Activated CD4-positive, alpha-beta memory T cell treated with anti-CD3 and anti-CD28 coated beads for 36 hours (primary cell): ENCODE measurements at regions not wholly inside any gene's neighbourhood (a gene's known extent, or its start where the extent isn't known, plus 50 kb on each side); places are given as distances from the start of the nearest gene placed in this dataset.

Experiments
- CTCF ChIA-PET: fragments of 350-600 bp; sonication (Branson Sonifier 250); formaldehyde crosslinking; loops from one replicate; lab custom pipeline; 2021; ENCODE audit warnings: antibody characterized with exemption, inconsistent platforms; lab: Charles Lee
- POLR2A ChIA-PET: fragments of 350-600 bp; sonication (Branson Sonifier 250); formaldehyde crosslinking; loops from one replicate; lab custom pipeline; 2021; ENCODE audit warnings: antibody characterized with exemption; lab: Charles Lee
- DNase-seq: peaks from one replicate; pipeline ENCODE4 v3.0.0-alpha.2; 2020
- H3K27ac Mint-ChIP-seq: one replicate; pipeline ENCODE4 v1.8.0; 2021; ENCODE audit warnings: mixed read lengths
- H3K27me3 Mint-ChIP-seq: one replicate; pipeline ENCODE4 v1.8.0; 2021; ENCODE audit warnings: mixed read lengths
- H3K36me3 Mint-ChIP-seq: one replicate; pipeline ENCODE4 v1.8.0; 2021; ENCODE audit warnings: mixed read lengths
- H3K4me1 Mint-ChIP-seq: one replicate; pipeline ENCODE4 v1.8.0; 2021; ENCODE audit warnings: low read depth, mixed read lengths
- H3K4me3 Mint-ChIP-seq: one replicate; pipeline ENCODE4 v1.8.0; 2021; ENCODE audit warnings: mild to moderate bottlenecking, mixed read lengths
- H3K9me3 Mint-ChIP-seq: one replicate; pipeline ENCODE4 v1.8.0; 2021; ENCODE audit warnings: mixed read lengths
- intact Hi-C: fragments of 100-400 bp; cut with micrococcal nuclease; formaldehyde crosslinking; loops from one replicate; pipeline ENCODE4 v1.15.1; 2023

DNA sequence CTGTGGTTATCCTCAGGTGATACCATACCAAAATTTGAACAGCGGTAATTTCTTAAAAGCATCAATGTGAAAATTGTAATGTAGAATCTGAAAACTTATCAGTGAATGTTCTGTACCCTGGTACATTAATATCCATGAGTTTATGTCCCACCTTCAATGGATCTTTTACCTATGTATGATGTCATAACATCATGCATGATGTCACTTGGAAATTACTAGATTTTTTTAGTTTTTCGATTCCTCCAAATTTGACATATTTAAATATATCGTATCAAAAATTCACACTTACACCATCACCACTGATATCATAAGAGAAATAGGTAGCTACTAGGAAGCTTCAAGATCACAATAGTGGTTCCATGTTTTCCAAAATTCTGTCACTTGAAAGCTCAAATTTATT is 95.0 kb upstream of the AKR1E2 start:
- H3K36me3 Mint-ChIP-seq = no peaks in the 10 kb centered on the region
- no peaks in the 10 kb centered on the region for H3K9me3 Mint-ChIP-seq
- peaks cover 6% of the 10 kb centered on the region for H3K4me1 Mint-ChIP-seq
- H3K27ac Mint-ChIP-seq = no peak overlapping the region
- H3K4me3 Mint-ChIP-seq = no peak overlapping the region
- ChIA-PET POLR2A (interaction anchor here (0.7 kb wide), 1 partner anchor 605 kb away, joined by 7 read pairs; no protein-coding TSS in a partner anchor), CTCF (interaction anchor here (0.7 kb wide), 1 partner anchor 37 kb away, joined by 3 read pairs; no protein-coding TSS in a partner anchor)
- intact Hi-C loops = no loop called here
- DNase-seq = no peak
- peaks cover 14% of the 10 kb centered on the region for H3K27me3 Mint-ChIP-seq

DNA sequence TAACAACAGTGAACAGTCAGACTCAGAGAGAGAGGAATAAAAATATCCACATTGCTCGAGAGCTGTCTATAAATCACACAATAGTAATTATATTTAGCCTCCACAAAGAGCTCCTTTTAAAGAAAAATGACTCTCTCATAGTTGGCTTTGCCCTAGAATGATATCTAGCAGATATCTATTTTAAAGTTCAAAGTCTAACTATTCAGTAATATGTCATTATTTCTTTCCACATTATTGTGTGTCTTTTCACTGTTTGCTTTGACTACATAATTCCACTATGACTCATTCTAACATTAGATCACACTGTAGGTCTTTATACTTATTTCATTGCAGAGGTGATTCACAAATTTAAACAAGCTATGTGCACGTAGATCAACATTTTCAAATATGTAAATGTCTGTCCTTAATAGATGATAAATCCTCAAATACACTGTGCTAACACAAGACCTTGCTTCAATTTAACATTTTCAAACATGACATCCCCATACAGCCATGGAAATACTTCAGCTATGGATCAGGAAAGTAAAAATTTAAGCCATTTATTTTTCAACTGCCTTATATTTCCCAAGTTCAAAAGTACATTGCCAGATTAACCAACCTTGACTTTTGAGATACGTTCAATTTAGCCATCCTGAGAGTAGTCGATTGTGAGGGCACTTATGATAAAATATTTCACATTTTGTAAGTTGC is 99.9 kb upstream of the AKR1E2 start:
- POLR2A ChIA-PET = interaction anchor here (1.1 kb wide), 1 partner anchor 50 kb away, joined by 3 read pairs; no protein-coding TSS in a partner anchor
- Mint-ChIP-seq H3K27ac (no peak overlapping the region), H3K4me3 (no peak overlapping the region), H3K9me3 (no peaks in the 10 kb centered on the region), H3K27me3 (peaks cover 8% of the 10 kb centered on the region), H3K36me3 (no peaks in the 10 kb centered on the region), H3K4me1 (peaks cover 9% of the 10 kb centered on the region)
- no peak for DNase-seq
- CTCF ChIA-PET = no interaction called here
- intact Hi-C loops = loop anchor here (1.0 kb wide), 1 partner anchor 50 kb away; no protein-coding TSS in a partner anchor

DNA sequence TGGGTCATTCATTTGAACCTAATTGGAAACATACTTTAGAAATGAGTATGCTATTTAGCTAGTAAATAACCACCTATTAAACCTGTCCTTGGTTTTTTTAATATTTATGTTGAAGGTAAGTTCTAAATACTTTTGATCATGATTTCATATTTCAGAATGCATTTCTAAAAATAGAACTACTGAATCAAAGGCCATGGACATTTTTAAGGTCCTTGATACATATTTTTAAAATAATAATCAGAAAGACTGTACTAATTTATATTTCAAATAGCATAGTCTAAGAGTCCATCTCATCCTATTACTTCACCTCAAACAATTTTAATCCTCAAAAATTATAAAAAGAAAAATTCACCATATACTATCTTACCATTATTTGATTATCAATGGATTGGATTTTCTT is 102.1 kb upstream of the AKR1E2 start:
- CTCF ChIA-PET = no interaction called here
- intact Hi-C loops = no loop called here
- POLR2A ChIA-PET = no interaction called here
- Mint-ChIP-seq H3K4me1 (peaks cover 9% of the 10 kb centered on the region), H3K27ac (no peak overlapping the region), H3K9me3 (no peaks in the 10 kb centered on the region), H3K27me3 (peaks cover 9% of the 10 kb centered on the region), H3K36me3 (no peaks in the 10 kb centered on the region), H3K4me3 (no peak overlapping the region)
- DNase-seq = no peak

DNA sequence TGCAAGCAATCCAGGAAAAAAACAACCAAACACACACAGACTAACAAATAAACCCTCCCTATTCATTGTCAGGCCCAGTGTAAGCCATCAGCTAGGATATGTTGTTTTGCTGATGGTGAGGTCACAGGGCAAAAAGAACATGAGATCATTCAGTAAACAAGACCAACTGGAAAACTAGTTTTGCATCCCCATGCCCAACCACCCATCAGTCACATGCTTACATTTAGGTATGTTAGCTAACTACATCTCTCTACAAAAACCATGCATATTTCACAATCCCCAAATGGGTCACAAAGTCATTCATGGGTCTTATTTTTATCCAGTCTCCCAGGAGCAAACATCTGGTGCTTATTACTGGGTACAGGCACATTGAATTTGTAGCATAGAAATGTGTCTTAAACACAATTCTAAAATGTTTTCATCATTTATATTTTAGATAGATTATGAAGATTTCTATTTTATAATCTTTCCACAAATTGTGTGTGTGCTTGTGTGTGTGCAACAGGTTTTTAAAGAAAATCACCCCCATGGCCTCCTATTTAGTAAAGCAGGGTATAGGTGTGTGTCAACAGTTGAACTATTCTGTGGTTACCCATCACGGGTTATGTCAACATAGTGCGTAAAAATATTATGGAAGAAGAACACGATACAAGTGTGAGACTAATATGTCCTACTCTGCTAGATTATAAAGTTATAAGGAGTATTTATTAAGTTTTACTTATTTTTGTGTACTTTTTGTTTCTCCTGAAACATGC is 103.8 kb upstream of the AKR1E2 start:
- intact Hi-C loops = no loop called here
- Mint-ChIP-seq H3K9me3 (no peaks in the 10 kb centered on the region), H3K27ac (no peak overlapping the region), H3K4me3 (no peak overlapping the region), H3K4me1 (peaks cover 6% of the 10 kb centered on the region), H3K36me3 (no peaks in the 10 kb centered on the region), H3K27me3 (peaks cover 7% of the 10 kb centered on the region)
- POLR2A ChIA-PET = no interaction called here
- no peak for DNase-seq
- CTCF ChIA-PET = interaction anchor here (0.6 kb wide), 1 partner anchor 29 kb away, joined by 3 read pairs; no protein-coding TSS in a partner anchor

DNA sequence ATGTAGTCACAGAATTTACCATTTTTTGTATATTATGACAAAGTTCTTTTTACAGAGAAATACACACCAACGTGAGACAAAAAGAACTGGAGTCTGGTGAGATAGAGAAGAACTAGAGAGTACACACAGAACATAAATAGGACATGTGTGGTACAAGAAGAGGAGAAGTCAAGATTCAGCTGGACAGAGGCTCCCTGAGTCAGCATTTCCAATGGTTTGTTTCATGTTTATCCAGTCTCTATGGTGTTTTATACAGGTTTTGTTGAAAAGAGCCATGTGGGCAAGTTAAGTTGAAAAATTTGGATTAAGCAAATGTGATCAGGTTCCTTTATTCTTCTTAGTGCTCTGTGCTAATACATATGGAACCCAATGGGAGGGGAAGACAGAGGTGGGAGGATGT is 105.5 kb upstream of the AKR1E2 start:
- Mint-ChIP-seq H3K4me1 (no peaks in the 10 kb centered on the region), H3K36me3 (no peaks in the 10 kb centered on the region)
- POLR2A ChIA-PET = no interaction called here

GRCh38 chr10:4719671-4720070 is 106.3 kb upstream of the AKR1E2 start:
- Mint-ChIP-seq H3K4me3 (no peak overlapping the region), H3K27me3 (peaks cover 14% of the 10 kb centered on the region), H3K27ac (no peak overlapping the region), H3K4me1 (no peaks in the 10 kb centered on the region), H3K9me3 (no peaks in the 10 kb centered on the region), H3K36me3 (no peaks in the 10 kb centered on the region)
- CTCF ChIA-PET = no interaction called here
- intact Hi-C loops = no loop called here
- POLR2A ChIA-PET = no interaction called here
- DNase-seq = no peak

More for the DNA sequence above, 105.5 kb upstream of the AKR1E2 start:
- CTCF ChIA-PET = no interaction called here
- H3K4me3 Mint-ChIP-seq = no peak overlapping the region
- H3K9me3 Mint-ChIP-seq = no peaks in the 10 kb centered on the region
- intact Hi-C loops = no loop called here
- peaks cover 9% of the 10 kb centered on the region for H3K27me3 Mint-ChIP-seq
- DNase-seq = no peak
- H3K27ac Mint-ChIP-seq = no peak overlapping the region

GRCh38 chr10:4719036-4719435 is 107.0 kb upstream of the AKR1E2 start:
- H3K27ac Mint-ChIP-seq = no peak overlapping the region
- no peaks in the 10 kb centered on the region for H3K4me1 Mint-ChIP-seq
- intact Hi-C loops = no loop called here
- peaks cover 14% of the 10 kb centered on the region for H3K27me3 Mint-ChIP-seq
- DNase-seq = no peak
- H3K36me3 Mint-ChIP-seq = no peaks in the 10 kb centered on the region
- CTCF ChIA-PET = no interaction called here
- H3K4me3 Mint-ChIP-seq = no peak overlapping the region
- POLR2A ChIA-PET = no interaction called here
- no peaks in the 10 kb centered on the region for H3K9me3 Mint-ChIP-seq

GRCh38 chr10:4718544-4718943 is 107.5 kb upstream of the AKR1E2 start:
- Mint-ChIP-seq H3K4me3 (no peak overlapping the region), H3K36me3 (no peaks in the 10 kb centered on the region), H3K4me1 (no peaks in the 10 kb centered on the region), H3K27ac (no peak overlapping the region), H3K27me3 (peaks cover 14% of the 10 kb centered on the region), H3K9me3 (no peaks in the 10 kb centered on the region)
- CTCF ChIA-PET = no interaction called here
- DNase-seq = no peak
- intact Hi-C loops = no loop called here
- POLR2A ChIA-PET = no interaction called here

DNA sequence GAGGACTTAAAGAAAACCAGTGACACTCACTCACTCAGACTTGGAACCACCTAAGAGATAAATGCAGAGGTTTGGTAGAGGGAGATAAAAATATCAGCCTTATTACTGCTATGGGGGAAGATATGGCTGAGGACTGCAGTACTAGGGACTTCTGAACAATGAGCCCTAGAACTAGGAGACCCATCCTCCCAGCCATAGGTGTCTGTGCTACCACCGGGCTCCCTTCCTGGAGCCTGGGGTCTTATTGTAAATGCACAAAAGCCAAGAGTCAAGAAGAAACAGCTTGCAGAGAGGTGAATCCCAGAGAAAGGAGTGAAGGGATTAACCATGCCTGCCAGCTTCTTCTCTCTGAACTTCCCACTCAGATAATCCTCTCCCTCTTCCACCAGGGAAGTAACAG is 108.3 kb upstream of the AKR1E2 start:
- H3K36me3 Mint-ChIP-seq = no peaks in the 10 kb centered on the region
- CTCF ChIA-PET = no interaction called here
- H3K27ac Mint-ChIP-seq = no peak overlapping the region
- POLR2A ChIA-PET = no interaction called here
- no peaks in the 10 kb centered on the region for H3K4me1 Mint-ChIP-seq
- H3K4me3 Mint-ChIP-seq = no peak overlapping the region
- no peaks in the 10 kb centered on the region for H3K9me3 Mint-ChIP-seq
- DNase-seq = no peak
- peaks cover 15% of the 10 kb centered on the region for H3K27me3 Mint-ChIP-seq
- intact Hi-C loops = no loop called here

- no peak overlapping the region for H3K27ac Mint-ChIP-seq
Measured at GRCh38 chr10:4710858-4711257, 115.1 kb upstream of the AKR1E2 start.

DNA sequence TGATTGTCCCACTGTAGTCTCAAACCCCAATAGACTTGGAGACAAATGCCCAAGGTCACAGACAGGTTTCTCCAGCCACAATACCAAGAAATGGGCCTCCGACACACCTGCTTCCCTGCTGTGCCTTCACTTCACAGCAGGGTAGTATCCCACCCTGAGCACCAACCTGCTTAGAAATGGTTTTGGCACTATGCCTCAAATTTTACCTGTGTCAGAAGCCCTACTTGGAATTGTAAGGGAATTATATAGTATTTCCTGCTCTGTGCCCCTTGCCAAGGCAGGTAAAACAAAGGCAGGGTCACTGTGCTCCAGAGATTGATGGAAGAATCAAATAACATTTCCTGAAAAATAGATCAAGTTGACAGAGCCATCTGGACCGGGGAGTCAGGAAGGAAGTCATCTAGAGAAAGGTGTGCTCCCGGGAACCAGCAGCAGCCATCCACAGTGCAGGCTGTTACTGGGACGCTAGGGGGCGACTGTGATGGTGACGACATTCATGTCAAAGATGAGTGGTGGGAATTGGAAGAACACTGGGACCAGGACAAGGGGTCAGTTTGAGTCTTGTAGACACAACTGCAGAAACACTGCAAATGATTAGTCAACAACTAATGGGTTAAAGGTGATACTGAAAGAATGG is 117.8 kb upstream of the AKR1E2 start:
- Mint-ChIP-seq H3K4me3 (no peak overlapping the region), H3K36me3 (no peaks in the 10 kb centered on the region), H3K27ac (no peak overlapping the region), H3K9me3 (no peaks in the 10 kb centered on the region), H3K4me1 (no peaks in the 10 kb centered on the region), H3K27me3 (peaks cover 14% of the 10 kb centered on the region)
- peak; percentile 30 for DNase-seq
- ChIA-PET CTCF (no interaction called here), POLR2A (no interaction called here)
- intact Hi-C loops = no loop called here

More at GRCh38 chr10:4710858-4711257, 115.1 kb upstream of the AKR1E2 start:
- Mint-ChIP-seq H3K4me3 (no peak overlapping the region), H3K27me3 (peaks cover 19% of the 10 kb centered on the region), H3K4me1 (no peaks in the 10 kb centered on the region), H3K36me3 (no peaks in the 10 kb centered on the region), H3K9me3 (no peaks in the 10 kb centered on the region)
- intact Hi-C loops = no loop called here
- DNase-seq = no peak
- ChIA-PET POLR2A (no interaction called here), CTCF (no interaction called here)

DNA sequence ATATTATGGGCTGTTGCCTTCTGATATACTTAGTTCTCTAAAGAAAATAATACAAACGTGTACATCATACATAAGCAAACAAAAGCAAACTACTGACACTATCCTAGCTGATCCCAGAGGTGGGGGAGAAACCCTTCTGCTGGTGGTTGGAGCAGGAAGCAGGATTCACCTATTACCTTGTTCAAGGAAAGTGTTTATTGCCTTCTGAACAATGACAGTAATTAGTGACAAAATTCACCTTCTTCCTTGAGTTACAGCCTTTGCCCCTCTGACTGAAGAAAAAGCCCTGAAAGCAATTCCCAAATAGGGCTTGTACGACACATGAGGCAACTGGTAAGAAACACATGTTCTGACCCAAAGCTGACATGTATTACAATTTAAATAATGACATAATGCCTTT is 118.8 kb upstream of the AKR1E2 start:
- no peak for DNase-seq
- intact Hi-C loops = no loop called here
- Mint-ChIP-seq H3K4me3 (no peak overlapping the region), H3K4me1 (no peaks in the 10 kb centered on the region), H3K9me3 (no peaks in the 10 kb centered on the region), H3K27ac (no peak overlapping the region), H3K36me3 (no peaks in the 10 kb centered on the region), H3K27me3 (peaks cover 13% of the 10 kb centered on the region)
- CTCF ChIA-PET = no interaction called here
- POLR2A ChIA-PET = no interaction called here
